ENCODE measurements at regions not wholly inside any gene's neighbourhood (a gene's known extent, or its start where the extent isn't known, plus 50 kb on each side); places are given as distances from the start of the nearest gene placed in this dataset.
"Not testable (repeated sequence)": the region's sequence is repeated elsewhere in the genome, so short reads cannot be mapped to it uniquely, and the experiment has no call there.

- DNase-seq (ENCODE audit: low read depth), result peak; percentile 100
Observed at GRCh38 chr16:88245241-88246081, 137.3 kb upstream of the ZNF469 start.

GRCh38 chr16:88246955-88247582, 135.7 kb upstream of the ZNF469 start:
- not testable (repeated sequence) for DNase-seq (ENCODE audit: low read depth)

GRCh38 chr16:88247583-88247966, 135.2 kb upstream of the ZNF469 start:
- not testable (repeated sequence) for DNase-seq (ENCODE audit: low read depth)

GRCh38 chr16:88248761-88249160, 134.0 kb upstream of the ZNF469 start:
- DNase-seq (ENCODE audit: low read depth), result not testable (repeated sequence)

- peak; percentile 27 for DNase-seq (ENCODE audit: low read depth)
Observed at GRCh38 chr16:88250381-88250780, 132.4 kb upstream of the ZNF469 start.

- peak; percentile 48 for DNase-seq (ENCODE audit: low read depth)
Observed at GRCh38 chr16:88252057-88252794, 130.5 kb upstream of the ZNF469 start.

- DNase-seq (ENCODE audit: low read depth), result not testable (repeated sequence)
Observed at GRCh38 chr16:88258141-88258540, 124.6 kb upstream of the ZNF469 start.

- not testable (repeated sequence) for DNase-seq (ENCODE audit: low read depth)
Observed at GRCh38 chr16:88258764-88259525, 123.8 kb upstream of the ZNF469 start.

- not testable (repeated sequence) for DNase-seq (ENCODE audit: low read depth)
Observed at GRCh38 chr16:88259538-88259937, 123.2 kb upstream of the ZNF469 start.

GRCh38 chr16:88260146-88260545, 122.6 kb upstream of the ZNF469 start:
- DNase-seq (ENCODE audit: low read depth), result not testable (repeated sequence)

GRCh38 chr16:88260881-88261665, 121.7 kb upstream of the ZNF469 start:
- not testable (repeated sequence) for DNase-seq (ENCODE audit: low read depth)

GRCh38 chr16:88261814-88262605, 120.7 kb upstream of the ZNF469 start:
- not testable (repeated sequence) for DNase-seq (ENCODE audit: low read depth)

- DNase-seq (ENCODE audit: low read depth), result peak; percentile 90
Observed at GRCh38 chr16:88262858-88263563, 119.7 kb upstream of the ZNF469 start.

- DNase-seq (ENCODE audit: low read depth), result not testable (repeated sequence)
Observed at GRCh38 chr16:88263681-88264287, 119.0 kb upstream of the ZNF469 start.

- peak; percentile 98 for DNase-seq (ENCODE audit: low read depth)
Observed at GRCh38 chr16:88264641-88265285, 118.0 kb upstream of the ZNF469 start.

GRCh38 chr16:88265286-88265938, 117.3 kb upstream of the ZNF469 start:
- DNase-seq (ENCODE audit: low read depth), result not testable (repeated sequence)

- not testable (repeated sequence) for DNase-seq (ENCODE audit: low read depth)
Observed at GRCh38 chr16:88266036-88266435, 116.7 kb upstream of the ZNF469 start.

Data from EH (cell line).